ENCODE measurements at regions not wholly inside any gene's neighbourhood (a gene's known extent, or its start where the extent isn't known, plus 50 kb on each side); places are given as distances from the start of the nearest gene placed in this dataset.
"Not testable (repeated sequence)": the region's sequence is repeated elsewhere in the genome, so short reads cannot be mapped to it uniquely, and the experiment has no call there.

DNA sequence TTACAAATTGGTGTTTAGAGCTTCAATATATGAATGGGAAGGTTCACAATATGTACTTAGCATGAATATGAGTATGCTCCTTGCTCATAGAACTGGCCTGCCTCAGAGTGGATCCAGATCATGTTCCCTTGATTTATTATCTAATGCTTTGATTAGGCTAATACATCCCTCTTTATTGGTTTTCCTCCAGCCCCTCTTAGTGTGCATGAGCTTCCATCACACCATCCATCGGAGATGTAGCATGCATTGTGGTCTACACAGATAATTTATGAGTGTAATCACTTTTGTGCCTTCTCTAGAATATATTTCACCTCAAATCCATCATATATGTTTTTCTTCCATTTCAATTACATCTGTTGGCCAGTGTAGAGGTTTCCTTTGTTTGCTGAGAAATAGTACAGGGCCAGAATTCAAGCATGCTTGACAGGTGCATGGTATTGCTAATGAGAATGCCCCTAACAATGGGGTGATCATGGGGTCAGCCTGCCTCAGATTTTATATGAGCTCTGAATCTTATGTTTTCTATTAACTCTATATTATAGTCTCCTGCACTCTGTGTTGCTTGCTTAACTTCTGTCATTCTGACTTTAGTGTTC is 786.4 kb upstream of the ARPP21 start:
- no peak for DNase-seq

DNA sequence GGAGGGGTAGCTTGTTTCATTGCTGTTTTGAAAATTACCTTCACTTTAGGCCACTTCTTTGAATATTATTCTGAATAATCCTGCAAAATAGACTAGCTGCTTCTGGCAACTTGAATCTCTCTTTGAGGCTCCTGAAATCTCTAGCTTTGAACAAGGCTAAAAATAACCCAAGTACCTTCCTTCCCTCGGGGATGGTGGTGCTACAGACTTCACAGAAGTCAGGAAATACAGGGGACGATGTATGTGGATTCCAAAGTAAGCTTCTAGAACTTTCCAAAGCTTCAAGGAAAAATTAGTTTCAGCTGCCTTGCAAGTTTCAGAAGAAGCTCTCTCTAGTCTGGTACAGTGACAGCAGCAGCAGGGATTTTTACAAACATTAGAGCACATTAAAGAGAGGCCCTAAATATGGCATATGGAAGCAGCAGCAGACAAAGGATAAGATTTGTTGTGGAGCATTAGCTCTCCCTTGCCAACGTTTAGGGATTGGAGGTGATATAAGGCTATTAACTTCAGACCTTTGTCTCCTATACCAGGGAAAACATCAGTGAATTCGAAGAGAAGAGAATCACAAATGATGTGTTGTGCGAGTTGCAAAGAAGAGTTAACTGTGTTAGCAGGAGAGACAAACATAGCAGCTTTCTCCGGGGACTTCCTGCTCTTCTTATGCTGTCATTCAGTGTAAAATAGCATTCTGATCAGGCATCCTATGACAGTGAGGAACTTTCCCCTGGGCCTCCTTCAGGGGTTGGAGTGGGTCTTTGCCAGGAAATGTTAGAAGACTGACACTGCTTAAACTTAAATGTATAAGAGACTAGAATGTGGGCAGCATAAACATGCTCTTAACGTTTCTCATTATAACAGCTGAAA is 783.0 kb upstream of the ARPP21 start:
- DNase-seq: no peak

DNA sequence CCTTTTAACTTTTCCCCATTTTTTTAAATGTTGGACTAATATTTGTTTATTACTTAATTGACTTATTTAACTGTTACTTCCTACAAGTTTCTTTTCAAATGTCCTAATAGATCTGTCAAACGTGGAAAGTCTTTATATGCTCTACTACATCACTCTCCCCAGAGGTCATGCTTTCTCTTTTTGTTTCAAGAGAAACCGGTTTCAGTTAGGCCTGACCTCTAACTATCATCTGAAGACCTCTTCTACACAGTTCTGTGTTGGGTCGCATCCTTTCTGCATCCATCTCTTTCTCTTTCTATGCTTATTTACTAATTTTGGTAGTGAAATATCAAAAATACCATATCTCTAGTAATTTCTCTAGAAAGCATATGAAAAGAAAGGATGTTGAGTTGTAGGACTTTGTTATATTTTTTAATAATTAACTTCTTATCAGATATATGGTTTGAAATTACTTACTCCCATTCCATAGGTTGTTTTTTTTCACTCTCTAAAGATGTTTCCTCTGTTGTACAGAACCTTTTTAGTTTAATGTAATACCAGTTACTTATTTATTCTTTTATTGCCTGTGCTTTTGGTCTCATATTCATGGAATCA is 781.2 kb upstream of the ARPP21 start:
- no peak for DNase-seq

DNA sequence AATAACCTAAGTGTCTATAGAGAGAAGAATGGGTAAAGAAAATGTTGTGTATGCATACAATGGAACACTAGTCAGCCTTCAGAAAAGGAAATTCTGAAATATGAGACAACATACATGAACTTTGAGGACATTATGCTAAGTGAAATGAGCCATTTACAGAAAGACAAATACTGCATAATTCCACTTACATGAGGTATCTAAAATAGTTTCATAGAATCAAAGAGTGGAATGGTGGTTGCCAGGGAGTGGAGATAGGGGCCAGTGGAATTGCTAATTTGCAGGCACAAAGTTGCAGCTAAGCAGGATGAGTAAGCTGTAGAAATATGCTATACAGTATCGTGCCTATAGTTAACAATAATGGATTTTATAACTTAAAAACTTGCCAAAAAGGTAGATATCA is 779.6 kb upstream of the ARPP21 start:
- DNase-seq: no peak

DNA sequence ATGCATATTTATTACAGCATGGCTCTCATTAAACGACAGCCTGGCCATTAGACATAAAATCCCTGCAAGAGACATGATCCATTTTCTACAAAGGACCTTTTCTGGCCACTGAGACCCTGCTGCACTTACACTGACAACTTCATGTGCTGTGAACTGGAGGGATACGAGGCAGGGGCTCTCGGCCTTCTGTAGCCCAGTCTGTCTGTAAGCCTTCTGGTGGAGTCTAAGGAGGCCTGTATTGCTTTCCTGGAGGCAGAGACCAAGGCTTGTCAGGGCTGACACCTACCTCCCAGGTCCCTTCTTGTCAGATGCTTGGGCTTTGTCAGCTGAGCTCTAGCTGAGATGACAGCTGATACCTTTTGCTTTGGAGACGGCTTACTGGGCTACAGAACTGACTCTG is 776.9 kb upstream of the ARPP21 start:
- no peak for DNase-seq

DNA sequence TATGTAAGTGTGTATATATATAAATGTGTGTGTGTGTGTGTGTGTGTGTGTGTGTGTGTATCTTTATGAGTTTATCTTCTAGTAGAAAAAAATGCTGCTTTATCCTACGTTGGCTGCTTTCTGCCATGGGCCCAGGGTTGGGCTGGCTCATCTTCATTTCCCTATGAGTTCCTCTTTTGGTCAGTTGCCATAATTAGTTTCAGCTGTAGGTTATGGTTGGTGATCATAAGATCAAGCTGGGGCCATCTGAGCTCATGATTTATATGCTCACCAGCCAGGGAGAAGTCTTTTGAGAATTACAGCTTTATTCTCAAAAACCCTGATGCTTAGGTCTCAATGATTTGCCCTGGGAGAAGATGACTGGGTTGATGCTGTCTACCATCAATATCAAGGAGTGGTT is 775.8 kb upstream of the ARPP21 start:
- DNase-seq: no peak

DNA sequence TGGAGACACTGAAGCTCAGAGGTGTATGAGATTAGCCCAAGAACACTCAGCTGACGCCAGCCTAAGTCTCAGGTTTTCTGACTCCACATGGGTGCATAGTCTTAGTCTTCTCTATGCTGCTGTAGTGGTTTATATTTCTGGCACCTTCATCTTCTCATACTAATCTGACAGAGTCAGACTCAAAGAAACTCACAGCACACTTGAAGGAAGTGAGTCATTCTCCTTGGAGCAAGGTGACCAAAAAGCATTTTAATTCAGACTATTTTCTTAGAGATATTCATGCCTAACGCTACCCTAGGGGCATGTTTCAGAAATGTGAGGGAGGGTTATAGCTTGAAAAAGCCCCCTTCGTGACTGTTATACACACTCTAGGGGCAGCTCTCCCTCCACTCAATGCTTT is 775.3 kb upstream of the ARPP21 start:
- DNase-seq: no peak

DNA sequence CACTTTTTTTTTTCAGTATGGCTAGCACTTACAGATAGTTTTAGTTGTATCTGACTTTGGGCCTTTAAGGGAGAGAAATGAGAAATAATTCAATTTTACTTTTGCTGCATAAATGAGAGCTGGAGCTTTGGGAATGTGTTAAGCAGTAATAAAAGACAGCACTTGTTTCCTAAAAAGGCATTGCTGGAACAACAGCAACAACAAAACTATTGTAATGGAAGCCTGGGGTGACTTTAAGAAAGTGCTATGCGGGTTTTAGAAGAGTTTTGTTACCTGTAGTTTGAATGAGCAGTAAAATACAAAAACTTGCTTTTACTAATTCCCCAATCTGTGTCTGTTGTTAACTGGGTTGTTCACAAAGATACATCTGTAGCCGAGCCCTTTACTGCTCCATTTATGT is 774.0 kb upstream of the ARPP21 start:
- no peak for DNase-seq

DNA sequence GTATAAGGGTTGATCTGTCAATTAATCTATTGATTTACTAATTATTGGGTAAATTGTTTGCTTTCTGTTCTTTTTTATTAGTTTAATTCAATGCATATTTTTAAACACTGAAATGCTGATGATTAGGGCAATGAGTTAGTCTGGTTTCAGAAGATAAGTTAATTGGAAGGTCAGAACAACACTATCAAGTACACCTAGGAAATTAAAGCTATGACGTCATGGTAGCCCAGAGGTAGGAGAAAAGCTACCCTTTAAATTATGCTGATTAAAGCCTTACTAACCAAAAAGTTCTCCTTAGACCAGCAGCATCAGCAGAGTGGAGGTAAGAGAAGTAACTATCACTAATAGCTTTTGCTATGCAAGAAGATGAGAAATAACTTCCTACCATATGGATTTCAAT is 770.4 kb upstream of the ARPP21 start:
- no peak for DNase-seq

DNA sequence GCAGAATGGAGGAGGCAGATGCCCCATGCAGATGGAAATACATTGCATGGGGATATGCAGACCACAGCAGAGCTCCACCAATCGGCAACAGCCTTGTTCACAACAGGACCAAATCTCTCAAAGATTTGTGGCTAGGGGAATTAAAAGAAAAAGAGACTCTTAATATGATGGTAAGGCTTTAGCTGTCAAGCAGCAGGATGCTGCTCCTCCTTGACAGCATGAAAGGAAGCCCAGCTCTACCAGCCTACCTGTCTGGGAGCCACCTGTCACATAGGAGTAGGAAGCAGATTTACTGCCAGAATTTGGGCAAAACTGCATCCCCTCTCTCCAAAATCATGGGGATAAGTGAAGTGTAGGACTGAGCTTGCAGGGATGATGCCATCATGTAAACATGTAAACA is 769.6 kb upstream of the ARPP21 start:
- no peak for DNase-seq

DNA sequence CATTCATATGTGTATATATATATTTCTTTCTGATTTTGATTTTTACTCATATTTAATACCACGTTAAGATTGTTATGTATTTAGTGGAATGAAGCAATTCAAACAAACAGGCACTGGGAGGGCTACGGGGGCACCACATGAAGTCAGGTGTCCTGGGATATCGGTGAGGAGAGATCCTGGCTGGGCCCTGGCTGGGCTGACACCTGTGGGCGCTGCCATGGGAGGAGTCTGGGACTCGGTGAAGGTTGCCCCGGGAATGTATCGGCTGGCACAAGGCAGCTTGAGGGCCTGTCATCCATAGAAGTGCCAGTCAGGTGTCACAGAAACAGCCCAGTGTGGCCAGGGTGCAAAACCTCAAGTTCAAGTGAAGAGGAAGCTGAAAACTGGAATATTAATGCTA is 766.9 kb upstream of the ARPP21 start:
- no peak for DNase-seq

DNA sequence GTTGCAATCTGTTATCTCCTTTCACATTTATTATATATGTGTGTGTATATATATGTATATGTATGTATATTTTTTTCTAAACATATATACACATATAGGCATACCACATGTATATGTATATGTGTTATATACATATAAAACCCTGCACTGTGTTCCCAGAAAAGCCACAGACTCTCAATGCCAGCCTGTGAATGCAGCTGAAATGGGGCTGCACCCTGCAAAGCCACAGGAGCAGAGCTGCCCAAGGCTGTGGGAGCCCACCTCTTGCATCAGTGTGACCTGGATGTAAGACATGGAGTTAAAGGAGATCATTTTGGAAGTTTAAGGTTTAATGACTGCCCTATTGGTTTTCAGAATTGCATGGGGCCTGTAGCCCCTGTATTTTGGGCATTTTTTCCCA is 762.3 kb upstream of the ARPP21 start:
- DNase-seq: no peak

DNA sequence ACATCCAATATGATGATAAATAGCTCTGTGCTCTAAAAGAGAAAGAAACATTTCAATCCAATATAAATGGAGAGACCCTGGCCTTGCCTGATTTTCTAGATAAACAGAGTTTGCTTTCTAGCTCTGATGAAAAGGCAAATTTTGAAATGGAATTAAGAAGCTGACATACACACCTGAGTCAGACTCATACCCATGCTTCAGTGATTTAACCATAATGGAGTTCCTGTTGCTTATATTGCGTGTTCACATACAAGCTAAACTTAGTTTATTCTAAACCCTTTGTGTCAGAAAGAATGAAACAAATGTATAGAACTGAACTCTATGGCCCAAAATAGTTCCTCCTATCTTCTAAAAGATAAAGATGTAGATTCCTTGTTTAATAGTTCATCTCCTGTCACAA is 760.8 kb upstream of the ARPP21 start:
- DNase-seq: no peak

DNA sequence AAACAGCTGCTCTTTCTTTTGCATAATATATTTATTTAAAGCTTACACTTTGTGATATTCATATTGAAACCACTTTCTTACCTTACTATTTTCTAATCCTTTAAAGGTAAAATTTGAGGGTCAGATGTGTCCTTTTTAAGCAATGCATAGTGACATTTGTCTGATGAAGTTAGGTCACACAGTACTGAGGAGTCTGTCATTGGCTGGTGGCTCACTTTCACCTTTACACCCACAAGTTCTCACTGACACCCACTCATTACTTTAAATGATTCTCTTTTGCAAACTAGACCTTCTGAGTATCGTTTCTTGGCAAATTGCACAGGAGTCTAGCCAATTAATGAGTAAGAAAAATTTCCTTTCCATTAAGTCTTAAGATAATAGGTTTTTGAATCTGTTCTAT is 758.3 kb upstream of the ARPP21 start:
- DNase-seq: no peak

DNA sequence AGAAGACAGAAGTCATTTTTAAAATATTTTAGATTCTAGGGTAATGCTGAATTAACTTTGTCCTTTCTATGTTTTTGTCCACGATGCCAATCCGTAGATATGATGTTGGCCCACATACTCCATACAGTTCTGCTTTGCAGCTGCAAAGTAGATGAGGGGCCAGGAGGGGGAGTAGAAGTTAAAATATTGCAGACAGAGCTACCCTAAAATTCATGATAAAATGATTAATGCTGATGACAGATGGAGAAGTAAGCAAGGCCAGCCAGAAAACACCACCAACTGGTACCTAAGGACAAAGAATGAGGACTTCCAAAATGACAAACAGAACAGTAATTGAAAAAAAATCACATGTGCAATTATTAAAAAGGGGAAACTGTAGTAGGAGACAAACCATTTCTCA is 756.6 kb upstream of the ARPP21 start:
- DNase-seq: no peak

DNA sequence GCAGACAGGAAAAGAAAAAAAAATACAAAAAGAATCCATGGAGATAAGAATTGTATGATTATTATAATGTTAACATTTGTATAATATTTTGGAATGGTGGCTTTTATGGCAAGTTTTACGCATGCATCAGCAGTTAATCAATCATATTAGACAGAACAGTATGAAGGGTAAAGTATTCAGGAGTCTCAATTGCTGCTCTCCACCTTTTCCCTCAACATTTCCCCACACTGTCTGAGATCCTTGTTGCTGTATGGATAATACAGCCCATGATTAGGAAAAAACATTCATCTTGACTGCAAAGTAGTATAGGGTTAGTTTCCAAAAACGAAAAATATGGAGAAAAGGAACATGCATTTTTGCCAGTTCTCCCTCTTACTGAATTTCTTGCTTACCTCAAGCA is 755.3 kb upstream of the ARPP21 start:
- no peak for DNase-seq

DNA sequence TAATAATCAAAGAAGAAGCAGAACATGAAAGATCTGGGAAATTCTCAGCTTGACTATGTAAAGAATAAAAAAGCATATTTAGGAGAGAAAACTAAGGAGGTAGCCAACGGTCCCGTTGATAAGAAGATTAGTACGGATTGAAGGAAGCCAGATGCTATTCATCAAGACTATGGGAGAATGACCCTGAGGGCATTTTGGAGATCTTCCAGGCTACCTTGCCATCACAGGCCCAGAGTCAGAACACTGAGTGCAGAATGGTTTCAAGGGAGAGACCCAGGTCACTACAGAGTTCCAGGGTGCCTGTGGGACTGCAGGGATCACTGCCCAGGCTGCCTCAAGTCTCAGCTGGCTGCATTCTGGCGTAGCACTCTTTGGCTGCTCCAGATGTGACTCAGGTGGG is 752.9 kb upstream of the ARPP21 start:
- DNase-seq: no peak

DNA sequence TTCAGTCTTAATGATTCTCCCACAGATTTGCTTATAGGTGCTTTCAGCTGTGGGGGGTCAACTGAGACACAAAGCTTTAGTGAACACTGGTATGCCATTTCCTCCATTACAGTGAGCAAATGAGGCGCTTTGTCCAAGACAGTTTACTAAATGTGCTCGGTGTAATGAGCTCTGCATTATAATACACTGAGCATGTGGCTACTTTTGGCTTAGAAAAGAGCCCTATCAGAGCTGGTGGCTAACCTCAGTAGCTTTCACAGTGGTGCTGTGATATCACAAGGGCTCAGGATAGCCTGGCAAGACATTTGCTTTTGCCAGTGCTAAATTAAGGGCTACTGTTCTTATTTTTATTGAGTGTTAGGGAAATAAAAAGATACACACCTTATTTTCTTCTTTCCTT is 749.7 kb upstream of the ARPP21 start:
- DNase-seq: no peak

DNA sequence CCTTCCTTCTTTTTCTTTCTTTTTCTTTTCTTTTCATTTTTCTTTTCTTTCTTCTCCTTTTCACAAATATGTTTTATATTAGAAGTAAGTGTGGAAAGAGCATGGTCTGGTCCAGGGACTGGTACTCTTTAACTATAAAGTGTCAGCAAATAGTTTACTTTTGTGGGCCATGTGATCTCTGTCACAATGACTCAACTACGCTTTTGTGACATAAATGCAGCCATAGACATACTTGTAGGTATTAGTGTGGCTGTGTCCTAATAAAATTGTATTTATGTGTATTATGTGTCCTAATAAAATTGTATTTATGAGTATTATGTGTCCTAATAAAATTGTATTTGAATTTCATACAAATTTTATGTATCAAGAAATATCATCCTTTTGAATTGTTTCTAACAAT is 749.1 kb upstream of the ARPP21 start:
- DNase-seq: no peak

DNA sequence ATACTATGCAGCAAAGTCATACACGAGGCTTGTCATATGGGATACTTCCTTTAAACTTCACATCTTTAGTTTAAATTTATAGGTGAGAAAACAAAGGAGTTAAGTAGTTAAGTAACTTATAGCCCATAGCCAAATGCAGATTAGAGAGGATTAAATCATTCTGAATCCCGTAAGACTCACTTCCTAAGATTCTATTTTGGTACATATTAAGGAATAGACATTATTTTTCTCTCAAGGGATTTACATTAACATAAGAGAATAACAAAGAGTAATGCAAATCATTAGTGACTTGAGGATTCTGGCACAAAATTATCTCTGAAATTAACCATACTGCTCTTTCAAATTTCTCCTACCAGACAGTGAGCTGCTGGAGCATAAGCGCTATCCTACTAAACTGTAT is 747.4 kb upstream of the ARPP21 start:
- DNase-seq: no peak

DNA sequence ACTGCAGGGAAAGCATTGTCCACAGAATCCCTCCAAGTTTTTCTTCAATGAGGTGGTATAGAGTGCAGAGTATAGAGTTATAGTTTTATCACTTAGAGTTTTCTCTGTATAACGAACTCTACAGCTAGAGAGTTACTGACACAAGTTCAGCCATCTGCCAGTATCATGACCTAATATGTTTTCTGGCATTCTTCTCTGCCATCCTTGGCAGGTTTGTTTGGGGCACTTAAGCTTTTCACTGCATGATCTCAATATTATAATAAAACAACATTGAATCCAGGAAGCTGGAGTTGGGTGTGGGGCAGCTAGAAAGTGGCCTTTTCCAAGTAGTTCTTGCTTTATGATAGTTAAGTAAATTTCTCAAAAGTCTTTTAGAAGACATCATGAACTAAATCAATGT is 743.5 kb upstream of the ARPP21 start:
- DNase-seq: no peak

DNA sequence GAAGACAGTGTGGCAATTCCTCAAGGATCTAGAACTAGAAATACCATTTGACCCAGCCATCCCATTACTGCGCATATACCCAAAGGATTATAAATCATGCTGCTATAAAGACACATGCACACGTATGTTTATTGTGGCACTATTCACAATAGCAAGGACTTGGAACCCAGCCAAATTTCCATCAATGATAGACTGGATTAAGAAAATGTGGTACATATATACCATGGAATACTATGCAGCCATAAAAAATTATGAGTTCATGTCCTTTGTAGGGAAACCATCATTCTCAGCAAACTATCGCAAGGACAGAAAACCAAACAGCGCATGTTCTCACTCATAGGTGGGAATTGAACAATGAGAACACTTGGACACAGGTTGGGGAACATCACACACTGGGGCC is 729.6 kb upstream of the ARPP21 start:
- DNase-seq: not testable (repeated sequence)

DNA sequence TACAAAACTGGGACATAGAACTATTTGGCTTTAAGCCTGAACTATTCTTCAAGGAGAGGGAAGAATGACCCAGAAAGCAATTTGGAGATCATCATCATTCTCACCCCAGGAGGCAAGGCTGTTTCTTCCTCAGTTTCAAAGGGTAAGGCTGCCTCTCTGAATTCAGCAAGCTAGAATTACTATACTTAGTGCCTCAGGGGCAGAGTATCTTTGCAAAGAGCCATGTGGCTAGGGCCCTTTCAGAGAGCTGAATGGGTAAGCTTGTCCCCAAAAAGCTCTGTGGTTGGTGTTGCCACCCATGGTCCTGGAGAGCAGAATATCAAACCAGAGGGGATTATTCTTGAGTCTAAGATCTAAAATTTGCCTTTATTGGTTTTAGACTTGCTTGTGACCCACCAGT is 720.3 kb upstream of the ARPP21 start:
- DNase-seq: no peak

DNA sequence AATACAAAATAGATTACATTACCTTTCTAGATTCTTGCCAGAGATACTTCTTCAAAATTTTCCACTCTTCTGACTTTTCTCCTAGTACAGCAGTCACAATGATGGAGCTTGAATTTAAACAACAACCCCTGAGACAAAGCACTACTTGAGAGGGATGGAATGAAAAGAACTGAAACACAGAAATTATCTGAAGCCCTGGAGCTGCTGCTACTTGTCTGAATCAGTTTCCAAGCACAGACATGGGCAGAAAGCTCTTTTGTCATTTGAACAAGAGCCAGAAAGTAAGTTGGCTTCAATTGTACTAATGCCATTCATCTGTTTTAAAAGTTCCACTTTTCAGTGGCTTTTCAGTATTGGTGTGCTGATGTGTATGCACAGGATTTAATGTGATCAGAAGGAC is 718.5 kb upstream of the ARPP21 start:
- DNase-seq: no peak

DNA sequence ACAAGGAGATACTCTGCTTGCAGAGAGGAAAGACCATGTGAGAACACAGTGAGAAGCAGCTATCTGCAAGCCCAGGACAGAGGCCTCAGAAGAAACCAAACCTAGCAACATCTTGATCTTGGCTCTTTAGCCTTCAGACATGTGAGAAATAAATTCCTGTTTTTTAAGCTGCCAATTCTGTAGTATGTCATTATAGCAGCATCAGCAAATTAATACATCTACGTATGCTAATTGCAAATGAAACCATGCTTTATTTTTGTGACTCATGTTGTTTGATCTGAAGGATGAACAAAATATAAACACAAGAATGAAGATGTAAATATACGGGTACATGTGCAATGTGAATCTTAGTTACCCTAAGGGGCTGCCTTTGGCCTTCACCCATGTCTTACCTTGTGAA is 714.4 kb upstream of the ARPP21 start:
- DNase-seq: no peak
